SK-N-MC (cell line): ENCODE measurements at regions not wholly inside any gene's neighbourhood (a gene's known extent, or its start where the extent isn't known, plus 50 kb on each side); places are given as distances from the start of the nearest gene placed in this dataset.

ENCODE experiments used
- EZH2 ChIP-seq: fragments of 200-600 bp; sonication (generic); IDR thresholded peaks from one replicate; pipeline ENCODE4 v1.6.1; 2017; ENCODE audit warnings: antibody characterized with exemption
- POLR2AphosphoS5 ChIP-seq: IDR thresholded peaks from 2 replicates; pipeline ENCODE4 v1.6.1; 2012; ENCODE audit warnings: mild to moderate bottlenecking, low read depth, low read length, borderline replicate concordance

DNA sequence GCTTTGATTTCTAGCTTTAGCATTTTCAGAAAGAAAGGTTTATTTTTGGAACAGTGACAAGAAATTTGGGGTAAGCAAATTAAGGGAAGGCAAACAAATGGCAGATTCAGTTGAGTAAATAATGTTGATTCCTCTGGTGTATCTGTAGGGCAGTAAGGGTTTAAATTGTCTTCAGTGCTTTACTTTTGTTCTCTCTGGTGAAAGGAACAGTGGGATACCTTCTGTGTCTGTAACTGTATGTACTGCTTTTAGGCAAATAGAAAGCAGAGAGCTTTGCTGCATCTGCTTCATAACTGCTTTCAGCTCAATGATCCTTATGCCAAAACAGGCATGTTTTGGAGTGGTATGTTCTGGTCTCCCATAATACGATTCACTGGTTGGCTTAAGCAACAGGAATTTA is 932.1 kb upstream of the SLIT2 start:
- no peak for TF ChIP-seq POLR2AphosphoS5
- no peak for TF ChIP-seq EZH2
